Fibroblast of lung (primary cell): ENCODE measurements at regions not wholly inside any gene's neighbourhood (a gene's known extent, or its start where the extent isn't known, plus 50 kb on each side); places are given as distances from the start of the nearest gene placed in this dataset.

ENCODE experiments used
- DNase-seq, 2 donors: peaks; one replicate each; pipeline versions ENCODE4 v3.0.0 to v3.0.0-alpha.2; 2010; ENCODE audit warnings: low read depth in 2 of 2
- H2AFZ ChIP-seq: 2 replicates; pipeline ENCODE4 v1.5.1; 2012; ENCODE audit warnings: low read length, control low read depth, inconsistent platforms
- H3K27ac ChIP-seq: 2 replicates; pipeline ENCODE4 v1.5.1; 2011; ENCODE audit warnings: low read length, control low read depth; ENCODE audit not compliant: insufficient read depth
- H3K27me3 ChIP-seq: 2 replicates; pipeline ENCODE4 v1.5.1; 2011; ENCODE audit warnings: mild to moderate bottlenecking, low read length; ENCODE audit not compliant: control insufficient read depth, insufficient read depth
- H3K36me3 ChIP-seq: 2 replicates; pipeline ENCODE4 v1.5.1; 2011; ENCODE audit warnings: low read length; ENCODE audit not compliant: control insufficient read depth, insufficient read depth
- H3K4me1 ChIP-seq: 2 replicates; pipeline ENCODE4 v1.5.1; 2011; ENCODE audit warnings: low read length; ENCODE audit not compliant: control insufficient read depth, insufficient read depth; ENCODE audit errors: extremely low read depth
- H3K4me2 ChIP-seq: 2 replicates; pipeline ENCODE4 v1.5.1; 2011; ENCODE audit warnings: low read length, control low read depth; ENCODE audit not compliant: insufficient read depth; ENCODE audit errors: extremely low read depth
- H3K4me3 ChIP-seq, 4 experiments: fragments of 200-600 bp in 1 of 4; sonication (generic) in 1 of 4; replicated peaks in 1 of 4; 2 replicates each; pipeline ENCODE4 v1.5.1; 2011 to 2016; ENCODE audit warnings: low read length in 4 of 4, low read depth in 3 of 4, mild to moderate bottlenecking in 3 of 4, control low read depth in 2 of 4, inconsistent platforms in 1 of 4, mixed read lengths in 1 of 4; ENCODE audit not compliant: insufficient read depth in 1 of 4; ENCODE audit errors: control extremely low read depth in 1 of 4
- H3K79me2 ChIP-seq: 2 replicates; pipeline ENCODE4 v1.5.1; 2012; ENCODE audit warnings: mild to moderate bottlenecking, low read length, inconsistent platforms; ENCODE audit not compliant: control insufficient read depth, insufficient read depth
- H3K9ac ChIP-seq: 2 replicates; pipeline ENCODE4 v1.5.1; 2011; ENCODE audit warnings: mild to moderate bottlenecking, low read length, control low read depth; ENCODE audit not compliant: insufficient read depth
- H3K9me3 ChIP-seq: 2 replicates; pipeline ENCODE4 v1.5.1; 2012; ENCODE audit warnings: low read depth, low read length; ENCODE audit not compliant: control insufficient read depth, insufficient read depth
- H4K20me1 ChIP-seq: 2 replicates; pipeline ENCODE4 v1.5.1; 2011; ENCODE audit warnings: low read length; ENCODE audit not compliant: control insufficient read depth, insufficient read depth; ENCODE audit errors: extremely low read depth
- EZH2 ChIP-seq: IDR thresholded peaks from 2 replicates; pipeline ENCODE4 v1.5.1; 2012; ENCODE audit warnings: low read length, control low read depth, mild to moderate bottlenecking; ENCODE audit errors: missing control alignments
- TF ChIP-seq, protein P1 (sequence below), 2 donors: IDR thresholded peaks in 1 of 2; conservative IDR thresholded peaks in 1 of 2; 1 replicate in 1 of 2; 2 replicates in 1 of 2; pipeline ENCODE4 v1.5.1; 2011 to 2012; ENCODE audit warnings: low read length in 2 of 2, control low read depth in 1 of 2, inconsistent platforms in 1 of 2, low read depth in 1 of 2, mild to moderate bottlenecking in 1 of 2

GRCh38 chr5:106566031-106566430 lies 1104.7 kb downstream of the EFNA5 start:
- Histone ChIP-seq H3K4me2 (no peak overlapping the region), H4K20me1 (no peaks in the 10 kb centered on the region)
- TF ChIP-seq, protein P1, sequence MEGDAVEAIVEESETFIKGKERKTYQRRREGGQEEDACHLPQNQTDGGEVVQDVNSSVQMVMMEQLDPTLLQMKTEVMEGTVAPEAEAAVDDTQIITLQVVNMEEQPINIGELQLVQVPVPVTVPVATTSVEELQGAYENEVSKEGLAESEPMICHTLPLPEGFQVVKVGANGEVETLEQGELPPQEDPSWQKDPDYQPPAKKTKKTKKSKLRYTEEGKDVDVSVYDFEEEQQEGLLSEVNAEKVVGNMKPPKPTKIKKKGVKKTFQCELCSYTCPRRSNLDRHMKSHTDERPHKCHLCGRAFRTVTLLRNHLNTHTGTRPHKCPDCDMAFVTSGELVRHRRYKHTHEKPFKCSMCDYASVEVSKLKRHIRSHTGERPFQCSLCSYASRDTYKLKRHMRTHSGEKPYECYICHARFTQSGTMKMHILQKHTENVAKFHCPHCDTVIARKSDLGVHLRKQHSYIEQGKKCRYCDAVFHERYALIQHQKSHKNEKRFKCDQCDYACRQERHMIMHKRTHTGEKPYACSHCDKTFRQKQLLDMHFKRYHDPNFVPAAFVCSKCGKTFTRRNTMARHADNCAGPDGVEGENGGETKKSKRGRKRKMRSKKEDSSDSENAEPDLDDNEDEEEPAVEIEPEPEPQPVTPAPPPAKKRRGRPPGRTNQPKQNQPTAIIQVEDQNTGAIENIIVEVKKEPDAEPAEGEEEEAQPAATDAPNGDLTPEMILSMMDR (conservative IDR thresholded peaks at IDR 0.05 in 1 of 2, IDR thresholded peaks at IDR 0.05 in 1 of 2; ENCODE audit: low read depth in 1 of 2, low read length in 2 of 2): no peak
- no peak for TF ChIP-seq EZH2

GRCh38 chr5:106545325-106545724 lies 1125.4 kb downstream of the EFNA5 start:
- H3K4me1 ChIP-seq: no peaks in the 10 kb centered on the region
- peak; percentile 7 to 68 for DNase-seq

More at GRCh38 chr5:106566031-106566430, 1104.7 kb downstream of the EFNA5 start:
- Histone ChIP-seq H3K36me3 (no peaks in the 10 kb centered on the region), H3K9ac (no peak overlapping the region), H2AFZ (no peak overlapping the region), H3K79me2 (no peaks in the 10 kb centered on the region), H3K4me3 (no peak overlapping the region), H3K27me3 (no peaks in the 10 kb centered on the region), H3K4me1 (no peaks in the 10 kb centered on the region), H3K27ac (no peak overlapping the region), H3K9me3 (no peaks in the 10 kb centered on the region)
- DNase-seq: no peak

GRCh38 chr5:106543330-106543729 lies 1127.4 kb downstream of the EFNA5 start:
- no peak overlapping the region for H2AFZ ChIP-seq
- no peak overlapping the region for H3K4me3 ChIP-seq
- TF ChIP-seq, protein P1 (conservative IDR thresholded peaks at IDR 0.05 in 1 of 2, IDR thresholded peaks at IDR 0.05 in 1 of 2; ENCODE audit: low read depth in 1 of 2, low read length in 2 of 2): no peak
- no peak for TF ChIP-seq EZH2

More at GRCh38 chr5:106545325-106545724, 1125.4 kb downstream of the EFNA5 start:
- no peaks in the 10 kb centered on the region for H3K9me3 ChIP-seq
- H3K27me3 ChIP-seq: no peaks in the 10 kb centered on the region
- no peak overlapping the region for H3K27ac ChIP-seq
- no peak overlapping the region for H3K4me2 ChIP-seq
- TF ChIP-seq, protein P1 (conservative IDR thresholded peaks at IDR 0.05 in 1 of 2, IDR thresholded peaks at IDR 0.05 in 1 of 2; ENCODE audit: low read depth in 1 of 2, low read length in 2 of 2): no peak
- TF ChIP-seq EZH2: no peak
- H3K36me3 ChIP-seq: no peaks in the 10 kb centered on the region
- no peak overlapping the region for H2AFZ ChIP-seq
- H3K4me3 ChIP-seq: no peak overlapping the region
- no peak overlapping the region for H3K9ac ChIP-seq
- no peaks in the 10 kb centered on the region for H4K20me1 ChIP-seq
- H3K79me2 ChIP-seq: no peaks in the 10 kb centered on the region

More at GRCh38 chr5:106543330-106543729, 1127.4 kb downstream of the EFNA5 start:
- Histone ChIP-seq H3K79me2 (no peaks in the 10 kb centered on the region), H3K9ac (no peak overlapping the region), H3K4me1 (no peaks in the 10 kb centered on the region), H4K20me1 (no peaks in the 10 kb centered on the region), H3K9me3 (no peaks in the 10 kb centered on the region), H3K36me3 (no peaks in the 10 kb centered on the region), H3K4me2 (no peak overlapping the region), H3K27ac (no peak overlapping the region), H3K27me3 (no peaks in the 10 kb centered on the region)
- DNase-seq: no peak
